Activated CD4-positive, alpha-beta T cell treated with anti-CD3 and anti-CD28 coated beads for 36 hours (primary cell): ENCODE measurements at regions not wholly inside any gene's neighbourhood (a gene's known extent, or its start where the extent isn't known, plus 50 kb on each side); places are given as distances from the start of the nearest gene placed in this dataset.
"Not testable (repeated sequence)": the region's sequence is repeated elsewhere in the genome, so short reads cannot be mapped to it uniquely, and the experiment has no call there.

Experiments
- ATAC-seq: fragments of 200-7000 bp; cut with Tn5 transposase; one replicate; pipeline ENCODE4 v1.10.0; 2021; ENCODE audit warnings: mild to moderate bottlenecking, moderate library complexity
- CTCF ChIA-PET: fragments of 350-600 bp; sonication (Branson Sonifier 250); formaldehyde crosslinking; loops from one replicate; lab custom pipeline; 2021; ENCODE audit warnings: antibody characterized with exemption; lab: Charles Lee
- POLR2A ChIA-PET: fragments of 350-600 bp; sonication (Branson Sonifier 250); formaldehyde crosslinking; loops from one replicate; lab custom pipeline; 2021; ENCODE audit warnings: antibody characterized with exemption, inconsistent platforms; lab: Charles Lee
- DNase-seq: peaks from one replicate; pipeline ENCODE4 v3.0.0-alpha.2; 2020
- H3K27ac Mint-ChIP-seq: one replicate; pipeline ENCODE4 v1.8.0; 2021; ENCODE audit warnings: mixed read lengths
- H3K27me3 Mint-ChIP-seq: one replicate; pipeline ENCODE4 v1.8.0; 2021; ENCODE audit warnings: mixed read lengths
- H3K36me3 Mint-ChIP-seq: one replicate; pipeline ENCODE4 v1.8.0; 2021; ENCODE audit warnings: low read depth, mixed read lengths
- H3K4me1 Mint-ChIP-seq: one replicate; pipeline ENCODE4 v1.8.0; 2021; ENCODE audit warnings: mixed read lengths
- H3K4me3 Mint-ChIP-seq: one replicate; pipeline ENCODE4 v1.8.0; 2021; ENCODE audit warnings: mild to moderate bottlenecking, moderate library complexity, mixed read lengths
- H3K9me3 Mint-ChIP-seq: one replicate; pipeline ENCODE4 v1.8.0; 2021; ENCODE audit warnings: low read depth, mixed read lengths
- intact Hi-C, 2 experiments: fragments of 100-400 bp; cut with DNase I in 1 of 2; cut with micrococcal nuclease in 1 of 2; formaldehyde crosslinking; loops; one replicate each; pipeline versions ENCODE4 v1.14.2 to v1.15.1; 2022 to 2024; cut with DNase I, micrococcal nuclease

DNA sequence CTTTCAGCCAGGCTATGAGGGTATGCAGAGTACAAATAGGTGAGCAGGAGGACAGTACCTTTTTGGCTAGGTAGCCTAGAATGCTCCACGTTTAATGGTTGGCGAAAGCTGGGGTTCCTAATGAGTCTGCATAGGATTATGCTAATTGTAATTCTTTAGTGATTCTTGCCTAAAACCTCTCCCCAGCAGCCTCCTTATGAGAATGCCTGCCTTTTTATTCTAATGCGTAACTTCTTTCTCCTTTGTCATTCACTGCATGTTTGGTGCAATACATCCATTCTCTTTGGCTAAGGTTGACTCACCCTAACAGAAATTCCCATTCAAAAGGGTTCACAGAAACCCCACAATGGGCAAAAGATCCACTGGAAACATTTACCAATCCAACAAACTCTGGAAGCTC is 752.2 kb downstream of the FSCB start:
- intact Hi-C loops: no loop called here
- CTCF ChIA-PET: no interaction called here
- no peak overlapping the region for H3K4me3 Mint-ChIP-seq
- no peaks in the 10 kb centered on the region for H3K27me3 Mint-ChIP-seq
- H3K4me1 Mint-ChIP-seq: no peaks in the 10 kb centered on the region
- ATAC-seq (no peak), DNase-seq (no peak)
- POLR2A ChIA-PET: no interaction called here
- no peak overlapping the region for H3K27ac Mint-ChIP-seq
- H3K36me3 Mint-ChIP-seq: no peaks in the 10 kb centered on the region
- peaks cover 7% of the 10 kb centered on the region for H3K9me3 Mint-ChIP-seq

DNA sequence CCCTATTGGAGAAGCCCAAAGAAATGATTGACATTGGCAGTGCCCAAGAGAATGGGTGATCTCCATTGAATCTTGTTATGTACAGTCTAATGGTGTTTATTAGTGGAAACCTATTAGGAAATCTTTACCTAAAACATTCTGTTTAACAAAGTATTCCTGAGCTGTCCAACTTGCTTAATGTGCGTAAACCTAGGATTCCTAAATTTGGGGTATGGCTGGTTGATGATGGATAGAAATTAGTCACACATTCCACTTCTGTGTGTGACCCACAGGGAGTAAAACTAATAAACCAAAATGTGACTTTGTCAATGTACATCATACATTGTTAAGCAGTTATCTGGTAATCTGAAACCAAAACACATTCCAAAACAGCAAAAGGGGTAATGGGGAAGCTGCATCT is 761.3 kb downstream of the FSCB start:
- ATAC-seq (no peak), DNase-seq (no peak)
- Mint-ChIP-seq H3K36me3 (no peaks in the 10 kb centered on the region), H3K9me3 (peaks cover 4% of the 10 kb centered on the region), H3K27me3 (no peaks in the 10 kb centered on the region), H3K27ac (no peak overlapping the region), H3K4me3 (no peak overlapping the region), H3K4me1 (no peaks in the 10 kb centered on the region)
- CTCF ChIA-PET: no interaction called here
- intact Hi-C loops: no loop called here
- POLR2A ChIA-PET: no interaction called here

DNA sequence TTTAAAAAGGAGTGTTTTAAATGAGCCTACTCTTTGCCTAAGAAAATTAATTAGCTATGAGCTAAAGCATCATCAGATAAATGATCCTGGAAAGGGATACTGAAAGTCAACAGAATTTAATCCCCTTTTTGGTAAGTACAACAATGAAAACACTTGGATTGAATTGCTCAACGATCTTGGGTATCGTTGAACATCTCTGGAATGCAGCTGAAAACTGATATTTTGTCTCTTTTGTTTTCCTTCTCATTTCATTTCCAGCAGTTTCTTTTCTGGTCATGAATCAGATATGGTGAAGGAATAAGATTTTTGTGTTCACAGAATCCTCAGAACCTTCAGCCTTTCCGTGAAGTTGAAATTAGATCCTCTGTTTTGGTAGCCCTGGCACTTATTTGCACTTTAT is 771.2 kb downstream of the FSCB start:
- DNase-seq (no peak), ATAC-seq (no peak)
- Mint-ChIP-seq H3K9me3 (peaks cover 11% of the 10 kb centered on the region), H3K4me3 (no peak overlapping the region), H3K4me1 (no peaks in the 10 kb centered on the region), H3K27ac (no peak overlapping the region), H3K27me3 (no peaks in the 10 kb centered on the region), H3K36me3 (no peaks in the 10 kb centered on the region)
- intact Hi-C loops: no loop called here
- ChIA-PET POLR2A (no interaction called here), CTCF (no interaction called here)

DNA sequence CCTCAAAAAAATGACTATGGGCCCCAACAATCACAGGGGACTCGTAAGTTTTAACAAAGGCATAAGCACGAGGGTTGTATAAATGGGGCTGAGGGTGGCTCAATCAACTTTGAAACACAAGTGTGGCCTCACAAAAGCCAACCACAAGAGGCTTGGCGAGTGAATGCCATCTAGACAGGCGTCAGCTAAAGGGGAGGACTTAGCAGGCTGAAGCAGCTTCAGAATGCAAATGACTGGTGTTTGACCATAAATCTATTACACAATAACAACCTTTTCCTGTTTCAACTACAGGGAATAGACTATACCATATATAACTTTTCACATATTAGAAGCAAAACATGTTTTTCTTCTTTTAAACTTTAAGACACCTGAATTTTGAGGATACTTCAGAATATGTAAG is 777.9 kb downstream of the FSCB start:
- intact Hi-C loops: no loop called here
- no peaks in the 10 kb centered on the region for H3K36me3 Mint-ChIP-seq
- ChIA-PET POLR2A (no interaction called here), CTCF (no interaction called here)
- H3K4me1 Mint-ChIP-seq: no peaks in the 10 kb centered on the region
- H3K27me3 Mint-ChIP-seq: no peaks in the 10 kb centered on the region
- no peaks in the 10 kb centered on the region for H3K9me3 Mint-ChIP-seq
- ATAC-seq (no peak), DNase-seq (no peak)
- no peak overlapping the region for H3K27ac Mint-ChIP-seq
- H3K4me3 Mint-ChIP-seq: no peak overlapping the region

DNA sequence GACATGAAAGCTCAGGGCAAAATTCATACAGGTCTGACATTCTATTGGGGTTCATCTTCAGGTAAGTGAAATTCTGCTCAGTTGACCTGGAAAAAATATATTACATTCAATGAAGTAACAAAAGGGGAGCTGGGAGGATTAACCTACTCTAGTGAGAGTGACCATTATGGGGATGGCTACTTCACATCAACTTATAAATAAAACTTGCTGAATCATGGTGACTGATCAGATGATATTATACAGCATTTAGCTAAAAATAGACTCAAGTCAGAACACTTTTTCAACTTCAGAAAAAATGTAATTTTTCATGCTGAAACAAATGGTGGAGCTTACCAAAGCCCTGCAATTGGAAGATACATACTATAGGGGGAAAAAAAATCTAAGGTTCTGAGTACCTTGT is 800.2 kb downstream of the FSCB start:
- Mint-ChIP-seq H3K36me3 (no peaks in the 10 kb centered on the region), H3K27me3 (no peaks in the 10 kb centered on the region), H3K4me3 (no peak overlapping the region), H3K4me1 (no peaks in the 10 kb centered on the region), H3K27ac (no peak overlapping the region), H3K9me3 (peaks cover 11% of the 10 kb centered on the region)
- intact Hi-C loops: no loop called here
- ChIA-PET CTCF (interaction anchor here (0.6 kb wide), 1 partner anchor 473 kb away, joined by 4 read pairs; no protein-coding TSS in a partner anchor), POLR2A (no interaction called here)
- DNase-seq (no peak), ATAC-seq (no peak)

DNA sequence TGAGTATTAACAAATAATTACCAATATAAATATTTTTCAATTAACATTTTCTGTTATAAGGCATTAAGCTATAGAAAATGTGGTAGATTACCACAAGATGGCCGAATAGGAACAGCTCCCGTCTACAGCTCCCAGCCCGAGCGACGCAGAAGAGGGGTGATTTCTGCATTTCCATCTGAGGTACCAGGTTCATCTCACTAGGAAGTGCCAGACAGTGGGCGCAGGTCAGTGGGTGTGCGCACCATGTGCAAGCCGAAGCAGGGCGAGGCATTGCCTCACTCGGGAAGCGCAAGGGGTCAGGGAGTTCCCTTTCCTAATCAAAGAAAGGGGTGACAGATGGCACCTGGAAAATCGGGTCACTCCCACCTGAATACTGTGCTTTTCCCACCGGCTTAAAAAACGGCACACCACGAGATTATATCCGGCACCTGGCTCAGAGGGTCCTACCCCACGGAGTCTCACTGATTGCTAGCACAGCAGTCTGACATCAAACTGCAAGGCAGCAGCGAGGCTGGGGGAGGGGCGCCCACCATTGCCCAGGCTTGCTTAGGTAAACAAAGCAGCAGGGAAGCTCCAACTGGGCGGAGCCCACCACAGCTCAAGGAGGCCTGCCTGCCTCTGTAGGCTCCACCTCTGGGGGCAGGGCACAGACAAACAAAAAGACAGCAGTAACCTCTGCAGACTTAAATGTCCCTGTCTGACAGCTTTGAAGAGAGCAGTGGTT is 808.4 kb downstream of the FSCB start:
- ATAC-seq, H3K9me3 Mint-ChIP-seq, CTCF ChIA-PET, H3K27ac Mint-ChIP-seq, H3K4me1 Mint-ChIP-seq, POLR2A ChIA-PET, DNase-seq, intact Hi-C loops, H3K36me3 Mint-ChIP-seq, H3K27me3 Mint-ChIP-seq, H3K4me3 Mint-ChIP-seq: not testable (repeated sequence)

DNA sequence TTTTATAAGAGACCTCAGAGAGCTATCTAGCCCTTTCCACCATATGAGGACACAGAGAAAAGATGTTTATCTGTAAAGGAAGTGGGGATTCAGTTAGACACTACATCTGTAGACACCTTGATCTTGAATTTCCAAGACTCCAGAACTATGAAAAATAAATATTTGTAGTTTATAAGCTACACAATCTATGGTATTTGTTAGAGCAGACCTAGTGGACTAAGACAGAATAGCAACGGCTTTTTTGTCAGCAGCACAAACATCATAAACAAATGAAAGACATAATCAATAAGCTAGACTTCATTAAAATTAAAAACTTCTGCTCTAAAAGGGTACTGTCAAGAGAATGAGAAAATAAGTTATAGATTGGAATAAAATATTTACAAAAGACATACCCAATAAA is 810.1 kb downstream of the FSCB start:
- Mint-ChIP-seq H3K27me3 (no peaks in the 10 kb centered on the region), H3K36me3 (no peaks in the 10 kb centered on the region), H3K4me3 (no peak overlapping the region), H3K4me1 (no peaks in the 10 kb centered on the region), H3K27ac (no peak overlapping the region), H3K9me3 (peaks cover 3% of the 10 kb centered on the region)
- intact Hi-C loops: no loop called here
- ChIA-PET POLR2A (no interaction called here), CTCF (no interaction called here)
- ATAC-seq (no peak), DNase-seq (no peak)

DNA sequence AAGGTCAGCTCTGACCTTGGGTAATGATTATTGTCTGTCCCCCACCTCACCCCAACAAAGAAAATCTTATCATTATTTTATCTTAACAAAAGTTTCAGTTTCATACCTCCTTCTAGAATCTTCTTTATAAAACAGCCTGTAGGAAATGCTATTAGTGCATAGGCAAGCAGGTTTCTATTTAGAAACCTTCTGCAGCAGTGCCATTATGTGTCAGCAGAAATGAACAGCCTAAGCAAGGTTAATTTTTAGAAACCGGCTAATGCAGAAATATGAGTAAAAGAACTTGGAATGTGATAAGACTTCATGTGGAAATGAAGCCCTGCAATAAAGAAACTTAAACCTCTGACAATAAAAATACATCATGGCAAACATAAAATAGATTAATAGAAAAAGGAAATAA is 814.4 kb downstream of the FSCB start:
- ATAC-seq (no peak), DNase-seq (no peak)
- ChIA-PET POLR2A (no interaction called here), CTCF (no interaction called here)
- no peak overlapping the region for H3K4me3 Mint-ChIP-seq
- peaks cover 1% of the 10 kb centered on the region for H3K9me3 Mint-ChIP-seq
- no peaks in the 10 kb centered on the region for H3K36me3 Mint-ChIP-seq
- intact Hi-C loops: no loop called here
- no peaks in the 10 kb centered on the region for H3K4me1 Mint-ChIP-seq
- no peaks in the 10 kb centered on the region for H3K27me3 Mint-ChIP-seq
- no peak overlapping the region for H3K27ac Mint-ChIP-seq

DNA sequence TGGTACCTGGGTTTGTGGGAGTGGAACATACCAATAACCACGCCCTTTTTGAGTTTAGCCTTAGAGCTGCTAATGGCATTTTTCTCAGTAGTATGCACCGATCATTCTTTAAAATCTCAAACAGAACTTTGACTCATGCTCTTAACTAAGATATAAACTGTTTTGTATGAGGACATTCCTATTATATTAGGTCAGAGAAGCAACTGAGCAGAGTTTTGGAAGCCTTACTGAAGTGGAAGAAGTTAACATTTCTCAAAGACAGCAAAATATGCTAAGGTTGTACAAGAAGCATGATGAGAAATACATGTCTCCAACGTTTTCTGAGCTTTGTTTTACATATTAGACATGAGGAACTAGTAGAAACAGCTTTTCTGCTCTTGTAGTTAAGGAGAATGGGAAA is 819.2 kb downstream of the FSCB start:
- ATAC-seq (no peak), DNase-seq (no peak)
- Mint-ChIP-seq H3K27ac (no peak overlapping the region), H3K36me3 (no peaks in the 10 kb centered on the region), H3K4me3 (no peak overlapping the region), H3K4me1 (no peaks in the 10 kb centered on the region), H3K27me3 (no peaks in the 10 kb centered on the region), H3K9me3 (peaks cover 3% of the 10 kb centered on the region)
- ChIA-PET CTCF (no interaction called here), POLR2A (no interaction called here)
- intact Hi-C loops: no loop called here

DNA sequence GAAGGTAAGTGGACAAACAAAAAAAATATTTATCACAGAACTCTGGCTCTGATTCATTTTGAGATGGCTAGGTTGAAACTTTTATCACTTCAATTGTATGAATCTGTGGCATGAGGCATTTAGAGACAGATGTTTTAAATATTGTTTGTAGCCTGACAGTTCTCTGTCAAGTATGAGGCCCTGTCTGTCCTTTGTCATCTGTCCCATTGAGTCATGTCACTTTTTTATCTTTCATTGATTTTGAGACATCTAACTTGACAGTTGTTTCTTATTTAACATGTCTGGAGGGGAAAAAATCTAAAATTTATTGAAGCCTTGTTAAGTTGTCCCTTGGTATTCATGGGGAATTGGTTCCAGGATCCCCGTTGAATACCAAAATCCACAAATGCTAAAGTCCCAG is 829.5 kb downstream of the FSCB start:
- H3K4me3 Mint-ChIP-seq: no peak overlapping the region
- ATAC-seq (no peak), DNase-seq (no peak)
- H3K9me3 Mint-ChIP-seq: peaks cover 4% of the 10 kb centered on the region
- no peaks in the 10 kb centered on the region for H3K36me3 Mint-ChIP-seq
- ChIA-PET POLR2A (no interaction called here), CTCF (no interaction called here)
- H3K27me3 Mint-ChIP-seq: no peaks in the 10 kb centered on the region
- H3K4me1 Mint-ChIP-seq: no peaks in the 10 kb centered on the region
- intact Hi-C loops: no loop called here
- no peak overlapping the region for H3K27ac Mint-ChIP-seq

DNA sequence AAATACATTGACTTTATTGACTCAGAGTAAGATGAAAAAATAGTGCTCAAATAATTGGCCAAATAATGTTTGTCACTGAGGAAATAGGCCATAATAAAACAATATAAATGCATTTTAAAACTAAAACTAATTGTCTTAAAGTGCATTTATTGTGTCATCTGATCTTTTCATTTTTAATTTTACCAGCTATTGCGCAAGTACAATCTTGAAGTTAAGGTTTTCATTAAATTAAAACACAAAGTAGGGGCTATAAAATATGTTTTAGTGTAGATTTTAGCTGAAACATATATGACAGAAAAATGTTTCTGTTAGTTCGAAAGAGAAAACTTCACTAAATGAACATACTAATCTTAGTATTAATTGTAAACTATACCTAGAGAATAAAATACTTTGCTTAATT is 832.8 kb downstream of the FSCB start:
- ATAC-seq: no peak
- POLR2A ChIA-PET: no interaction called here
- no peaks in the 10 kb centered on the region for H3K36me3 Mint-ChIP-seq
- CTCF ChIA-PET: no interaction called here
- H3K9me3 Mint-ChIP-seq: peaks cover 14% of the 10 kb centered on the region
- no peak for DNase-seq
- no peaks in the 10 kb centered on the region for H3K27me3 Mint-ChIP-seq
- H3K4me3 Mint-ChIP-seq: no peak overlapping the region
- H3K4me1 Mint-ChIP-seq: no peaks in the 10 kb centered on the region
- intact Hi-C loops: no loop called here
- no peak overlapping the region for H3K27ac Mint-ChIP-seq

DNA sequence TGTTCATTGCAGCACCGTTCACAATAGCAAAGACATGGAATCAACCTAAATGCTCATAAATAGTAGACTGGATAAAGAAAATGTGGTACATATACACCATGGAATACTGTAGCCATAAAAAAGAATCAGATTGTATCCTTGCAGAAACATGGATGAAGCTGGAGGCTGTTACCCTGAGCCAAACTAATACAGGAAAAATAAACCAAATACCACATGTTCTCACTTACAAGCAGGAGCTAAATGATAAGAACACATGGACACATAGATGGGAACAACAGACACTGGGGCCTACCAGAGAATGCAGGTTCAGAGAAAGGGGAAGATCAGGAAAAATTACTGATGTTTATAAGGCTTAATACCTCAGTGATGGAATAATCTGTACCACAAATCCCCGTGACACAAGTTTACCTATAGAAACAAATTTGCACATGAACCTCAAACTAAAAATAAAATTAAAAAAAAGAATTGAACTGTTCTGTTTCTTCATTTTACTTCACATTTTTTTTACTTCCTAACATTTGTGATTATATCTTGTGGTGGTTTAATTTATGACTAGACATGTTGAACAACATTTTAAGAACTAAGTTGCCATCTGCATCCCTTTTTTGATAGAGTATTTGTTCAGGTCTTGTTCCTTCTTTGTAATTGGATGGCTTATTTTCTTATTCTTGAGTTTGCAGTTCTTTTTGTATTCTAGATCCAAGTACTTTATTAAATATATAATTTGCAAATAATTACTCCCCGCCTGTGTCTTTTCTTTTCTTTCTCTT is 835.2 kb downstream of the FSCB start:
- no peak overlapping the region for H3K27ac Mint-ChIP-seq
- peaks cover 22% of the 10 kb centered on the region for H3K9me3 Mint-ChIP-seq
- intact Hi-C loops: no loop called here
- ATAC-seq: no peak
- ChIA-PET POLR2A (no interaction called here), CTCF (no interaction called here)
- no peaks in the 10 kb centered on the region for H3K36me3 Mint-ChIP-seq
- H3K4me3 Mint-ChIP-seq: no peak overlapping the region
- no peaks in the 10 kb centered on the region for H3K27me3 Mint-ChIP-seq
- no peak for DNase-seq
- no peaks in the 10 kb centered on the region for H3K4me1 Mint-ChIP-seq
